ENCODE measurements at regions not wholly inside any gene's neighbourhood (a gene's known extent, or its start where the extent isn't known, plus 50 kb on each side); places are given as distances from the start of the nearest gene placed in this dataset.
A peak's percentile ranks its signal among the peaks of the same experiment; 100 is the strongest.

DNA sequence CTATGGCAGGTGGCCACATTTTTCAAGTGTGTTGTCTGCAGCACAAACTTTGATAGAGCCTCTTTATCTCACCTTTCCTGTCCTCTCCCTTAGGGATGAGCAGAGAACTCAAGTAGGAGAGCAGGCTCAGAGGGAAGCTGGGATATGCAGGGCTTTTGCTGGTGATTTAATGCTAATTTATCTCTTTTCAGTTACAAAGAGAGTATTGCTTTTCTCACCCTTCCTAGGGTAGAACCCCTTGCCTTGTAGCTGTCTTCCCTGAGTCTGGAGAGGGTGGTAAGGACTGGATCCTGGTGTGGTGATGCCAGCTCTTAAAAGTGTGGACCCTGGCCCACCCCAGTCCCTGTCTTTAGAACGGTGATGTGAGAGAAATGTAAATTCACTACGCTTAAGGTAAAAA lies 1061.4 kb downstream of the TYW1 start:
- Histone ChIP-seq H3K27me3 (replicated peaks; ENCODE audit: insufficient read depth) (no peaks in the 10 kb centered on the region), H3K4me1 (ENCODE audit: insufficient read depth) (no peaks in the 10 kb centered on the region), H3K36me3 (ENCODE audit: low read depth) (no peaks in the 10 kb centered on the region), H3F3A (ENCODE audit: insufficient read depth) (no peaks in the 10 kb centered on the region), H3K4me2 (ENCODE audit: unreplicated experiment) (no peak overlapping the region), H2AFZ (no peak overlapping the region), H3K4me3 (no peak overlapping the region), H4K20me1 (ENCODE audit: insufficient read depth) (no peaks in the 10 kb centered on the region), H3K9ac (no peak overlapping the region), H3K9me3 (ENCODE audit: low read depth) (no peaks in the 10 kb centered on the region), H3K79me2 (ENCODE audit: insufficient read depth) (no peaks in the 10 kb centered on the region), H3K9me2 (ENCODE audit: insufficient read depth) (no peaks in the 10 kb centered on the region), H3K27ac (no peak overlapping the region)
- in situ Hi-C loops (cut with MboI), result no loop called here
- 69 to 72% methylated on average over 2 of the region's 2 CpGs for WGBS, 2 experiments (ENCODE audit: low coverage in 1 of 2, low lambda C conversion rate in 2 of 2, missing lambda C conversion rate in 2 of 2)
- DNase-seq, result no peak
- no peak for TF ChIP-seq EZH2 (IDR thresholded peaks at IDR 0.05; ENCODE audit: insufficient read depth, poor library complexity, severe bottlenecking)
- TF ChIP-seq EZH2phosphoT487 (IDR thresholded peaks at IDR 0.05; ENCODE audit: insufficient read depth, low read depth), result no peak

DNA sequence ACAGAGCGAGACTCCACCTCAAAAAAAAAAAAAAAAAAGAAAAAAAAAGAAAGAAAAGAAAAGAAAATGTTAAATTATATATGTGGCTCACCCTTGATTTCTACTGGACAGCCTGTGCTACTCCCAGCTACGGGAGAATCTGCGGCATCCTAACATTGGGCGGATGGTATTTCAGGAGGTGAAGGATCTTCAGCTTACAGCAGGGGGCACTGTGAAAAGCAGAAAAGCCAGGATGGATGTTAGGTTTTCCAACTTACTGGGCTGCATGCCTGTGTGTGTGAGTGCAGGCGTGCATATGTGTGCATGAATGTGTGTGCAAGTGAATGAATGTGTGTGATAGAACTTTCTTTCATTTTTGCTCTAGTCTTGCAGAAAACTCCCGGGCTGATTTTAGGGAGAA lies 1066.5 kb downstream of the TYW1 start:
- Histone ChIP-seq H3F3A (ENCODE audit: insufficient read depth) (no peaks in the 10 kb centered on the region), H3K4me1 (ENCODE audit: insufficient read depth) (no peaks in the 10 kb centered on the region), H2AFZ (no peak overlapping the region), H3K79me2 (ENCODE audit: insufficient read depth) (no peaks in the 10 kb centered on the region), H3K27ac (no peak overlapping the region), H4K20me1 (ENCODE audit: insufficient read depth) (no peaks in the 10 kb centered on the region), H3K36me3 (ENCODE audit: low read depth) (no peaks in the 10 kb centered on the region), H3K4me2 (ENCODE audit: unreplicated experiment) (no peak overlapping the region), H3K9me3 (ENCODE audit: low read depth) (no peaks in the 10 kb centered on the region), H3K4me3 (no peak overlapping the region), H3K27me3 (replicated peaks; ENCODE audit: insufficient read depth) (no peaks in the 10 kb centered on the region), H3K9ac (no peak overlapping the region), H3K9me2 (ENCODE audit: insufficient read depth) (no peaks in the 10 kb centered on the region)
- TF ChIP-seq EZH2 (IDR thresholded peaks at IDR 0.05; ENCODE audit: insufficient read depth, poor library complexity, severe bottlenecking) (no peak), EZH2phosphoT487 (IDR thresholded peaks at IDR 0.05; ENCODE audit: insufficient read depth, low read depth) (no peak)
- in situ Hi-C loops (cut with MboI), result no loop called here
- 65 to 71% methylated on average over 5 to 6 of the region's 6 CpGs for WGBS, 2 experiments (ENCODE audit: low coverage in 1 of 2, low lambda C conversion rate in 2 of 2, missing lambda C conversion rate in 2 of 2)
- peak; percentile 2 for DNase-seq

DNA sequence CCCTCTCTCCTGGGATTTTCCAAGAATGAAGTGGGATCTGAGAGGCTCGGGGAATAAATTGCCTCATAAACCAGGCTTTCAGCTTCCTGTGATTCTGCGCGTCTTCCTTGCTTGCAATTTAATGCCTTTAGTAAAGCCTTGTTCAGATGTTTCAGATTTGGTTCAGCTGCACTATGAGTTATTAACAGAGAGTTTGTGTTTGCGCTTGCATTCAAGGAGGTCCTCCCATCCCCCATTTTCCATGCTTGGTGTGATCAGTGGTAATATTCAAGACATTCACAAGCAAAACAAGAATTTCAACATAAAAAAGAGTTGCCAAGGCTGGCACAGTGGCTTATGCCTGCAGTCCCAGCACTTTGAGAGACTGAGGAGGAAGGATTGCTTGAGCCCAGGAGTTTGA lies 1068.9 kb downstream of the TYW1 start:
- Histone ChIP-seq H3K4me3 (no peak overlapping the region), H3K36me3 (ENCODE audit: low read depth) (no peaks in the 10 kb centered on the region), H4K20me1 (ENCODE audit: insufficient read depth) (no peaks in the 10 kb centered on the region), H3K4me2 (ENCODE audit: unreplicated experiment) (no peak overlapping the region), H3F3A (ENCODE audit: insufficient read depth) (no peaks in the 10 kb centered on the region), H2AFZ (no peak overlapping the region), H3K79me2 (ENCODE audit: insufficient read depth) (no peaks in the 10 kb centered on the region), H3K9ac (no peak overlapping the region), H3K27ac (no peak overlapping the region), H3K9me3 (ENCODE audit: low read depth) (no peaks in the 10 kb centered on the region), H3K9me2 (ENCODE audit: insufficient read depth) (no peaks in the 10 kb centered on the region), H3K4me1 (ENCODE audit: insufficient read depth) (no peaks in the 10 kb centered on the region), H3K27me3 (replicated peaks; ENCODE audit: insufficient read depth) (no peaks in the 10 kb centered on the region)
- TF ChIP-seq EZH2 (IDR thresholded peaks at IDR 0.05; ENCODE audit: insufficient read depth, poor library complexity, severe bottlenecking), result no peak
- no peak for TF ChIP-seq EZH2phosphoT487 (IDR thresholded peaks at IDR 0.05; ENCODE audit: insufficient read depth, low read depth)
- in situ Hi-C loops (cut with MboI), result no loop called here
- WGBS, 2 experiments (ENCODE audit: low coverage in 1 of 2, low lambda C conversion rate in 2 of 2, missing lambda C conversion rate in 2 of 2), result 3 to 4% methylated on average over 4 of the region's 4 CpGs
- no peak for DNase-seq

DNA sequence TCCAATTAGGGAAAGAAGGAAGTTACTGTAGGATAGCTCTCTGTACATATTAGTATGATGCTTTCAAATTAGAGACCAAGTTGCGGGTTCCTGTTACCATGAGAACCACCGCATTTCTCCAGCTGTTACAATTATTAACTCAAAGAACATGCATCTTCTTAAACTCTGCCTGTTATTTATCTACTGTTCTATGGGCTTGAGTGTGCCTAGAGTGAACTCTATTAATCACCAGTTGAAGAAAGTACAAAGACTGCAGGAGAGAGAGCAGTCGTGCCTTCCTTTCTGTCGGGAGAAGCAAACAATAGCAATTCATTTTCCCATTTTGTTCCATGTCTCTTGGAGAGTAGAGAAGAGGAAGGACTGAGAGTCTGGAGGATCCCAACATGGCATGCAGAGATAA lies 1071.2 kb downstream of the TYW1 start:
- H3F3A ChIP-seq (ENCODE audit: insufficient read depth), result no peaks in the 10 kb centered on the region
- H3K4me1 ChIP-seq (ENCODE audit: insufficient read depth), result no peaks in the 10 kb centered on the region
- no peak overlapping the region for H3K9ac ChIP-seq
- H3K4me3 ChIP-seq, result no peak overlapping the region
- no peaks in the 10 kb centered on the region for H3K9me2 ChIP-seq (ENCODE audit: insufficient read depth)
- no peaks in the 10 kb centered on the region for H3K27me3 ChIP-seq (replicated peaks; ENCODE audit: insufficient read depth)
- H3K36me3 ChIP-seq (ENCODE audit: low read depth), result no peaks in the 10 kb centered on the region
- H3K4me2 ChIP-seq (ENCODE audit: unreplicated experiment), result no peak overlapping the region
- H3K79me2 ChIP-seq (ENCODE audit: insufficient read depth), result no peaks in the 10 kb centered on the region
- no peak overlapping the region for H2AFZ ChIP-seq
- no peak for DNase-seq
- H3K9me3 ChIP-seq (ENCODE audit: low read depth), result no peaks in the 10 kb centered on the region
- H4K20me1 ChIP-seq (ENCODE audit: insufficient read depth), result no peaks in the 10 kb centered on the region
- in situ Hi-C loops (cut with MboI), result no loop called here
- H3K27ac ChIP-seq, result no peak overlapping the region
- TF ChIP-seq EZH2phosphoT487 (IDR thresholded peaks at IDR 0.05; ENCODE audit: insufficient read depth, low read depth) (no peak), EZH2 (IDR thresholded peaks at IDR 0.05; ENCODE audit: insufficient read depth, poor library complexity, severe bottlenecking) (no peak)
- WGBS, 2 experiments (ENCODE audit: low coverage in 1 of 2, low lambda C conversion rate in 2 of 2, missing lambda C conversion rate in 2 of 2), result 19 to 24% methylated on average over 4 of the region's 4 CpGs

DNA sequence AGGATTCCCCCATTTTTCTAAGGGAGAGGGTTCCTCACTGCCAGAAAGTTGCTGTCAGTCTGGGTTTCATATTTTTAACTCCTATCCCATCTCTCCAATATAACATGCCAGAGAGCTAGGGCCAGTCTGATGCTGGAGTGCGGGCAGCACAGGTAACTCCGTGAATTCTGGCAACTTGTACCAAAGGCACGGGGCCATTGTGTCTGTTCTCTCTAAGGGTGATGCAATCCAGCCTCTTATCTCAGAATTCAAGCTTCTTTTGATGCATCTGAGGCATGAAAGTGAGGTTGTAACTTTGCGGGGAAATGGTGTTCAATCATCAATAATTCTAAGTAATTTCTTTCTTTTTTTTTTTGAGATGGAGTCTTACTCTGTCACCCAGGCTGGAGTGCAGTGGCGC lies 1074.4 kb downstream of the TYW1 start:
- Histone ChIP-seq H3K9ac (no peak overlapping the region), H3K79me2 (ENCODE audit: insufficient read depth) (no peaks in the 10 kb centered on the region), H3K4me2 (ENCODE audit: unreplicated experiment) (no peak overlapping the region), H3K27me3 (replicated peaks; ENCODE audit: insufficient read depth) (no peaks in the 10 kb centered on the region), H3K36me3 (ENCODE audit: low read depth) (no peaks in the 10 kb centered on the region), H3K9me3 (ENCODE audit: low read depth) (no peaks in the 10 kb centered on the region), H3F3A (ENCODE audit: insufficient read depth) (no peaks in the 10 kb centered on the region), H3K4me3 (no peak overlapping the region), H4K20me1 (ENCODE audit: insufficient read depth) (no peaks in the 10 kb centered on the region), H3K4me1 (ENCODE audit: insufficient read depth) (no peaks in the 10 kb centered on the region), H2AFZ (no peak overlapping the region), H3K27ac (no peak overlapping the region), H3K9me2 (ENCODE audit: insufficient read depth) (no peaks in the 10 kb centered on the region)
- 53 to 66% methylated on average over 5 of the region's 5 CpGs for WGBS, 2 experiments (ENCODE audit: low coverage in 1 of 2, low lambda C conversion rate in 2 of 2, missing lambda C conversion rate in 2 of 2)
- TF ChIP-seq EZH2 (IDR thresholded peaks at IDR 0.05; ENCODE audit: insufficient read depth, poor library complexity, severe bottlenecking), result no peak
- TF ChIP-seq EZH2phosphoT487 (IDR thresholded peaks at IDR 0.05; ENCODE audit: insufficient read depth, low read depth), result no peak
- in situ Hi-C loops (cut with MboI), result no loop called here
- DNase-seq, result no peak

Measured in GM23248 (cell line).